Caco-2 (cell line): ENCODE measurements at regions not wholly inside any gene's neighbourhood (a gene's known extent, or its start where the extent isn't known, plus 50 kb on each side); places are given as distances from the start of the nearest gene placed in this dataset.

Experiments used
- BruUV-seq: library from RNA; stranded (reverse); fragments of 400-500 nt; replicated peaks from 2 replicates; lab custom pipeline; 2021; lab: Mats Ljungman, UMichigan
- CTCF ChIA-PET: fragments of 300-600 bp; sonication (Branson Sonifier 250); formaldehyde crosslinking; loops from one replicate; lab custom pipeline; 2022; ENCODE audit warnings: antibody characterized with exemption; lab: Charles Lee
- POLR2A ChIA-PET: fragments of 300-600 bp; sonication (Branson Sonifier 250); formaldehyde crosslinking; loops from one replicate; lab custom pipeline; 2022; ENCODE audit warnings: antibody characterized with exemption; lab: Charles Lee
- DNase-seq, 2 experiments: peaks; one replicate each; pipeline versions ENCODE4 v3.0.0 to v3.0.0-alpha.2; 2020 to 2022
- H3K27me3 ChIP-seq: replicated peaks from 2 replicates; pipeline ENCODE4 v1.6.0; 2011; ENCODE audit warnings: low read length; ENCODE audit not compliant: control insufficient read depth, insufficient read depth
- H3K36me3 ChIP-seq: 2 replicates; pipeline ENCODE4 v1.5.1; 2011; ENCODE audit warnings: low read length; ENCODE audit not compliant: control insufficient read depth, insufficient read depth
- H3K4me1 ChIP-seq: fragments of 250-450 bp; sonication (Bioruptor Pico); 2 replicates; pipeline ENCODE4 v1.5.1; 2020; ENCODE audit warnings: mild to moderate bottlenecking
- H3K4me3 ChIP-seq: 2 replicates; pipeline ENCODE4 v1.5.1; 2011; ENCODE audit warnings: low read depth, mild to moderate bottlenecking, control low read depth, low read length
- H3K9me3 ChIP-seq: fragments of 250-450 bp; sonication (Bioruptor Pico); 2 replicates; pipeline ENCODE4 v1.5.1; 2020; ENCODE audit warnings: mild to moderate bottlenecking, moderate library complexity
- H3K27ac Mint-ChIP-seq: one replicate; pipeline ENCODE4 v1.8.0; 2022; ENCODE audit warnings: mixed read lengths; ENCODE audit not compliant: unreplicated experiment
- H3K27me3 Mint-ChIP-seq: one replicate; pipeline ENCODE4 v1.8.0; 2022; ENCODE audit warnings: mixed read lengths; ENCODE audit not compliant: insufficient read depth, unreplicated experiment
- H3K36me3 Mint-ChIP-seq: one replicate; pipeline ENCODE4 v1.8.0; 2022; ENCODE audit warnings: mild to moderate bottlenecking, mixed read lengths; ENCODE audit not compliant: insufficient read depth, unreplicated experiment
- H3K4me1 Mint-ChIP-seq: one replicate; pipeline ENCODE4 v1.8.0; 2022; ENCODE audit warnings: low read depth, mixed read lengths; ENCODE audit not compliant: unreplicated experiment
- H3K4me3 Mint-ChIP-seq: one replicate; pipeline ENCODE4 v1.8.0; 2022; ENCODE audit warnings: mild to moderate bottlenecking, moderate library complexity, mixed read lengths; ENCODE audit not compliant: unreplicated experiment
- H3K9me3 Mint-ChIP-seq: one replicate; pipeline ENCODE4 v1.8.0; 2022; ENCODE audit warnings: mixed read lengths; ENCODE audit not compliant: unreplicated experiment
- intact Hi-C: fragments of 100-400 bp; cut with micrococcal nuclease; formaldehyde crosslinking; loops from one replicate; pipeline ENCODE4 v1.10.0; 2022; ENCODE audit not compliant: unreplicated experiment
- TF ChIP-seq, protein P1 (sequence below), 2 experiments: fragments of 200-600 bp in 1 of 2; IDR thresholded peaks; 1 replicate in 1 of 2; 2 replicates in 1 of 2; pipeline versions ENCODE4 v1.5.1 to v1.8.0; 2011 to 2022; ENCODE audit warnings: antibody characterized with exemption in 1 of 2, control low read depth in 1 of 2, inconsistent platforms in 1 of 2, low read depth in 1 of 2, low read length in 1 of 2, mild to moderate bottlenecking in 1 of 2, moderate library complexity in 1 of 2; ENCODE audit not compliant: insufficient read depth in 1 of 2, severe bottlenecking in 1 of 2, unreplicated experiment in 1 of 2

DNA sequence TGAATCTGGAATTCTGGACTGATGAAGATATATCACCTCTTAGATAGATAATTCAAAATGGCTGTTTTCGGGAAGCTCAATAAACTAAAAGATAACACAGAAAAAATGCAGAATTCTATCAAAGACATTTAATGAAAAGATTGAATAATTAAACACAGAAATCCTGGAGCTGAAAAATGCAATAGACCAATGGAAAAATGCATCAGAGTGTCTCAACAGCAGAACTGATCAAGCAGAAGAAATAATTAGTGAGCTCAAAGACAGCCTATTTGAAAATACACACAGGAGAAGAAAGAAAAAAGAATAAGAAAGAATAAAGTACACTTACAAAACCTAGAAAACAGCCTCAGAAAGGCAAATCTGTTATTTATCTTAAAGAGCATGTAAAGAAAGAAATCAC, 356.4 kb upstream of the B3GAT1 start:
- no TSS peak for BruUV-seq
- Histone ChIP-seq H3K27me3 (no peaks in the 10 kb centered on the region), H3K4me3 (no peak overlapping the region), H3K9me3 (peaks cover 14% of the 10 kb centered on the region), H3K36me3 (no peaks in the 10 kb centered on the region), H3K4me1 (no peaks in the 10 kb centered on the region)
- H3K4me1 Mint-ChIP-seq, result no peaks in the 10 kb centered on the region
- no peak overlapping the region for H3K4me3 Mint-ChIP-seq
- H3K27me3 Mint-ChIP-seq, result no peaks in the 10 kb centered on the region
- DNase-seq, result no peak
- intact Hi-C loops, result no loop called here
- CTCF ChIA-PET, result no interaction called here
- POLR2A ChIA-PET, result no interaction called here
- H3K27ac Mint-ChIP-seq, result no peak overlapping the region
- peaks cover 34% of the 10 kb centered on the region for H3K9me3 Mint-ChIP-seq
- TF ChIP-seq, protein P1, sequence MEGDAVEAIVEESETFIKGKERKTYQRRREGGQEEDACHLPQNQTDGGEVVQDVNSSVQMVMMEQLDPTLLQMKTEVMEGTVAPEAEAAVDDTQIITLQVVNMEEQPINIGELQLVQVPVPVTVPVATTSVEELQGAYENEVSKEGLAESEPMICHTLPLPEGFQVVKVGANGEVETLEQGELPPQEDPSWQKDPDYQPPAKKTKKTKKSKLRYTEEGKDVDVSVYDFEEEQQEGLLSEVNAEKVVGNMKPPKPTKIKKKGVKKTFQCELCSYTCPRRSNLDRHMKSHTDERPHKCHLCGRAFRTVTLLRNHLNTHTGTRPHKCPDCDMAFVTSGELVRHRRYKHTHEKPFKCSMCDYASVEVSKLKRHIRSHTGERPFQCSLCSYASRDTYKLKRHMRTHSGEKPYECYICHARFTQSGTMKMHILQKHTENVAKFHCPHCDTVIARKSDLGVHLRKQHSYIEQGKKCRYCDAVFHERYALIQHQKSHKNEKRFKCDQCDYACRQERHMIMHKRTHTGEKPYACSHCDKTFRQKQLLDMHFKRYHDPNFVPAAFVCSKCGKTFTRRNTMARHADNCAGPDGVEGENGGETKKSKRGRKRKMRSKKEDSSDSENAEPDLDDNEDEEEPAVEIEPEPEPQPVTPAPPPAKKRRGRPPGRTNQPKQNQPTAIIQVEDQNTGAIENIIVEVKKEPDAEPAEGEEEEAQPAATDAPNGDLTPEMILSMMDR (IDR thresholded peaks at IDR 0.05; ENCODE audit: insufficient read depth in 1 of 2, low read depth in 1 of 2, low read length in 1 of 2, severe bottlenecking in 1 of 2, unreplicated experiment in 1 of 2), result no peak
- H3K36me3 Mint-ChIP-seq, result no peaks in the 10 kb centered on the region

DNA sequence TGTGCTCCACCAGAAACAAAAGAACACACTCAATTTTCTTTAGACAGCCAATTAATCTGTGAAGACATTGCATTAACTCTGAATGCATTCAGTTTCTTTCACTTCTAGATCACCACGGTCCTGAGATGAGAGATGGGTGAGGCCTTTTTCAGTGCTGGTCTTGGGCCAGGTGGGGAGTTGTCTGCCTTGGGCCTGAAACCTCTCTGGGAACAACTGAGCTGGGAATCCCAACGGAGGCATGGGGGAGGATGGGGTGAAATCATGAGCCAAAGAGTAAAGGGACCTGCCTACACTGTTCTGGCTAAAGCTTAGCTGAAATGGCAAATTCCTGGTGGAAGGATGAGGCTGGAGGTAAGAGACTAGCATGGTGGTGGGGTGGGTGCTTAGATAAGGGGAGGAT, 353.5 kb upstream of the B3GAT1 start:
- CTCF ChIA-PET, result no interaction called here
- BruUV-seq, result no TSS peak
- no peaks in the 10 kb centered on the region for H3K27me3 Mint-ChIP-seq
- intact Hi-C loops, result no loop called here
- H3K9me3 Mint-ChIP-seq, result peaks cover 22% of the 10 kb centered on the region
- Histone ChIP-seq H3K36me3 (no peaks in the 10 kb centered on the region), H3K4me3 (no peak overlapping the region), H3K27me3 (no peaks in the 10 kb centered on the region), H3K4me1 (no peaks in the 10 kb centered on the region), H3K9me3 (peaks cover 12% of the 10 kb centered on the region)
- no peak overlapping the region for H3K27ac Mint-ChIP-seq
- H3K4me3 Mint-ChIP-seq, result no peak overlapping the region
- no peaks in the 10 kb centered on the region for H3K4me1 Mint-ChIP-seq
- DNase-seq, result no peak
- POLR2A ChIA-PET, result no interaction called here
- TF ChIP-seq, protein P1 (IDR thresholded peaks at IDR 0.05; ENCODE audit: insufficient read depth in 1 of 2, low read depth in 1 of 2, low read length in 1 of 2, severe bottlenecking in 1 of 2, unreplicated experiment in 1 of 2), result no peak
- no peaks in the 10 kb centered on the region for H3K36me3 Mint-ChIP-seq

DNA sequence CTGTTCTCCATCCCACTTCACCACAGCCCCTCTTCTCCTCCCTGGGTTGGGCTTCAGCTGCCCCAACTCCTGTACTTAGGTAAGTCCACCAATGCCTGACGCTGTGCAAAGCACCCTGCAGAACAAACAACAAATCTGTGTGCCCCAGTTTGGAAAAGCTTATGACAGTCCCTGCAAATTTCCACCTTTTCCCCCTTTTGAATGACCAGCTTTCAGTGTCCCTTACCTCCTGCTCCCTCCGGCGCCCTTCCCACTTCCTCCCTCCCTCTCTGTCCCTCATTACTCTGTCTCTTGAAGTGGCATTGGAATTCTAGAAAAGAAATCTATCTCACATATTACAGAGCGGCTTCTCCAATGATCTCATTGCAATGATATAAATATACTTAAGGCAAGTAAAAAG, 352.9 kb upstream of the B3GAT1 start:
- Mint-ChIP-seq H3K4me3 (no peak overlapping the region), H3K36me3 (no peaks in the 10 kb centered on the region), H3K9me3 (peaks cover 22% of the 10 kb centered on the region), H3K4me1 (no peaks in the 10 kb centered on the region), H3K27me3 (no peaks in the 10 kb centered on the region), H3K27ac (no peak overlapping the region)
- H3K4me1 ChIP-seq, result no peaks in the 10 kb centered on the region
- intact Hi-C loops, result no loop called here
- no peak for DNase-seq
- ChIA-PET CTCF (no interaction called here), POLR2A (no interaction called here)
- BruUV-seq, result no TSS peak
- H3K27me3 ChIP-seq, result no peaks in the 10 kb centered on the region
- H3K4me3 ChIP-seq, result no peak overlapping the region
- H3K36me3 ChIP-seq, result no peaks in the 10 kb centered on the region
- peaks cover 12% of the 10 kb centered on the region for H3K9me3 ChIP-seq
- TF ChIP-seq, protein P1 (IDR thresholded peaks at IDR 0.05; ENCODE audit: insufficient read depth in 1 of 2, low read depth in 1 of 2, low read length in 1 of 2, severe bottlenecking in 1 of 2, unreplicated experiment in 1 of 2), result no peak
